ENCODE measurements at regions not wholly inside any gene's neighbourhood (a gene's known extent, or its start where the extent isn't known, plus 50 kb on each side); places are given as distances from the start of the nearest gene placed in this dataset.

DNA sequence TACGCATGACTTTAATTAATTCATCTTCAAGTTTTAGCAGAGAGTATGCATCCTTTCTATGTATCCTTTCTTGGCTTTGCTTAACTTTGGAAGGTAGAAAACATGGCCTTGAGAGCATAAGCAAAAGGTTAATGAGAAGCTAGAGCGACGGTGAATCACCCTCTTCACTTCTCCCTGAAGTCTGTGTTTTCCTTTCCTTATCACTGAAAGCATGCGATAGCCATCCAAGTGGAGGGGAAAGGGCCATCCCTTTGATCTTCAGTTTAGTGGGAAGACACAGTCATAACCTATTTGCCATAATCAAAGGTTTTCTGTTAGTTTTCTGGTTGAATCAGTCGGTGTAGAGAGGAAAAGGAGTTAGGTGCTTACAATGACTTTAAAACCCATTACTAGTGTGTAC lies 354.0 kb upstream of the ROBO2 start:
- H3K36me3 ChIP-seq = no peaks in the 10 kb centered on the region
- no peak for DNase-seq (ENCODE audit: low read depth in 1 of 2, low spot score in 1 of 2)
- TF ChIP-seq, protein P1, sequence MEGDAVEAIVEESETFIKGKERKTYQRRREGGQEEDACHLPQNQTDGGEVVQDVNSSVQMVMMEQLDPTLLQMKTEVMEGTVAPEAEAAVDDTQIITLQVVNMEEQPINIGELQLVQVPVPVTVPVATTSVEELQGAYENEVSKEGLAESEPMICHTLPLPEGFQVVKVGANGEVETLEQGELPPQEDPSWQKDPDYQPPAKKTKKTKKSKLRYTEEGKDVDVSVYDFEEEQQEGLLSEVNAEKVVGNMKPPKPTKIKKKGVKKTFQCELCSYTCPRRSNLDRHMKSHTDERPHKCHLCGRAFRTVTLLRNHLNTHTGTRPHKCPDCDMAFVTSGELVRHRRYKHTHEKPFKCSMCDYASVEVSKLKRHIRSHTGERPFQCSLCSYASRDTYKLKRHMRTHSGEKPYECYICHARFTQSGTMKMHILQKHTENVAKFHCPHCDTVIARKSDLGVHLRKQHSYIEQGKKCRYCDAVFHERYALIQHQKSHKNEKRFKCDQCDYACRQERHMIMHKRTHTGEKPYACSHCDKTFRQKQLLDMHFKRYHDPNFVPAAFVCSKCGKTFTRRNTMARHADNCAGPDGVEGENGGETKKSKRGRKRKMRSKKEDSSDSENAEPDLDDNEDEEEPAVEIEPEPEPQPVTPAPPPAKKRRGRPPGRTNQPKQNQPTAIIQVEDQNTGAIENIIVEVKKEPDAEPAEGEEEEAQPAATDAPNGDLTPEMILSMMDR (IDR thresholded peaks at IDR 0.05; ENCODE audit: low read depth, low read length) = no peak
- H3K4me3 ChIP-seq = no peak overlapping the region
- H3K27me3 ChIP-seq = no peaks in the 10 kb centered on the region
- no peak overlapping the region for H3K27ac ChIP-seq
- no peaks in the 10 kb centered on the region for H3K4me1 ChIP-seq (ENCODE audit: low read depth)
- no peaks in the 10 kb centered on the region for H3K9me3 ChIP-seq (ENCODE audit: low read depth)

DNA sequence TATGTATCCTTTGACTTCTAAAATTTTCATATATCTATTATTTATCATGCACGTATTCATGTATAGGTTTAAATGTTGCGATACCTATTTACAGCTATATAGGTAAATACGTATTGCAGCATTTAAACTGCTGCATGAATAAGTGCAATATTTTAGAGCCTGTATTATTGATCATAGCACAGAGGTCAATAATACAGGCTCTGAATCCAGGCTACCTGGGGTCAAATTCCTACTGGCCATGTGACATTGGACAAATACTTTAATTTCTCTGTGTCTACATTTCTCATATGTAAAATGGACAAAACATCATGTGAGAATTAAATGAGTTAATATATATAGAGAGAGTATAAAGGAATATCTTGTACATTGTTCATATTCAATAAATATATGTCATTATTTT lies 352.9 kb upstream of the ROBO2 start:
- TF ChIP-seq, protein P1 (IDR thresholded peaks at IDR 0.05; ENCODE audit: low read depth, low read length) = no peak
- H3K36me3 ChIP-seq = no peaks in the 10 kb centered on the region
- H3K4me3 ChIP-seq = no peak overlapping the region
- no peaks in the 10 kb centered on the region for H3K4me1 ChIP-seq (ENCODE audit: low read depth)
- DNase-seq (ENCODE audit: low read depth in 1 of 2, low spot score in 1 of 2) = no peak
- no peaks in the 10 kb centered on the region for H3K9me3 ChIP-seq (ENCODE audit: low read depth)
- H3K27ac ChIP-seq = no peak overlapping the region
- H3K27me3 ChIP-seq = no peaks in the 10 kb centered on the region

DNA sequence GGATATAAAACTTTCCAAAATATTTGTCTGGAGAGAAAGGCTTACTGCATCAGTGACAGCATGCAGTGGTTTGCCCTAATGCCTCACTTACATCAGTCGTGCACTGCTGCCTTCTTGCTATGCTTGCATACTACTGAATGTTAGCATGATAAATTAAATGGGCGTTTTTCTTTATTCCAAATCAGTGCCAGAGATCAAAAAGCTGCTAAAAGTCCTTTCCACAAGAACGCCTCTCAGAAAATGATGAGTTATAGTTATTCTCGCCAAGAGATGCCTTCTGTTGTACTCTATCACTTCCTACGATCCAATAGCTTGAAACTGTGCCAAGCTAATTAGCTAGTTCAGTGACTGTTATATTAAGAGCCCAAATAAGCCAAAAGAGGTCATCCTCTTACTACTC lies 345.8 kb upstream of the ROBO2 start:
- Histone ChIP-seq H3K27ac (no peak overlapping the region), H3K27me3 (no peaks in the 10 kb centered on the region), H3K9me3 (ENCODE audit: low read depth) (no peaks in the 10 kb centered on the region), H3K36me3 (no peaks in the 10 kb centered on the region), H3K4me1 (ENCODE audit: low read depth) (peaks cover 1% of the 10 kb centered on the region), H3K4me3 (no peak overlapping the region)
- no peak for DNase-seq (ENCODE audit: low read depth in 1 of 2, low spot score in 1 of 2)
- TF ChIP-seq, protein P1 (IDR thresholded peaks at IDR 0.05; ENCODE audit: low read depth, low read length) = no peak

DNA sequence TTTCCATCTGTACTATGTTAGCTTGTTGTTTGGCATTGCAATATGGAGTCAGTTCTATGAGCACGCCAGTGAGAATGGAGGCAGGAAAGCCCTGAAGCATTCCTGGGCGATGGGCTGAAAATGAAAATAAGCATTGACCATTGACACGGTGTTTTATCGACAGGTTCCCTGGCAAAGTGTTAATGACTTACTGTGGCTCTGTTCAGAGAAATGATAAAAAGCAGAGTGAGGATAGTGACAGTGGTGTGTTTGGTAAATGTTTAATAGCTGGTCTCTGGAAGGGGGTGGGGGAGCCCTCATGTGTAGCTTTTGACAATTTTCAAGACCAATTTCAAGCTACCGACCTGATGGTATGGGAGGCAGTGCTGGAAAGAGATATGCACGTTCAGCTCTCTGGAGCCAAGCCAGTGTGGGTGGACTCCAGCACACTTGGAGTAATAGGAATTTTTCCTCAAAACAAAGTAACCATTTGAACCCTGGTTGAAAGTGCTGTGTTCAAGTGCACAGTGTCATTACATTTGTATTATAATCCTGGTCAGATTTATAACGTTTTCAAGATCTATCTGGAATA lies 341.7 kb upstream of the ROBO2 start:
- Histone ChIP-seq H3K27ac (no peak overlapping the region), H3K4me3 (no peak overlapping the region), H3K27me3 (no peaks in the 10 kb centered on the region), H3K9me3 (ENCODE audit: low read depth) (no peaks in the 10 kb centered on the region), H3K36me3 (no peaks in the 10 kb centered on the region), H3K4me1 (ENCODE audit: low read depth) (peaks cover 5% of the 10 kb centered on the region)
- DNase-seq (ENCODE audit: low read depth in 1 of 2, low spot score in 1 of 2) = no peak
- TF ChIP-seq, protein P1 (IDR thresholded peaks at IDR 0.05; ENCODE audit: low read depth, low read length) = no peak

DNA sequence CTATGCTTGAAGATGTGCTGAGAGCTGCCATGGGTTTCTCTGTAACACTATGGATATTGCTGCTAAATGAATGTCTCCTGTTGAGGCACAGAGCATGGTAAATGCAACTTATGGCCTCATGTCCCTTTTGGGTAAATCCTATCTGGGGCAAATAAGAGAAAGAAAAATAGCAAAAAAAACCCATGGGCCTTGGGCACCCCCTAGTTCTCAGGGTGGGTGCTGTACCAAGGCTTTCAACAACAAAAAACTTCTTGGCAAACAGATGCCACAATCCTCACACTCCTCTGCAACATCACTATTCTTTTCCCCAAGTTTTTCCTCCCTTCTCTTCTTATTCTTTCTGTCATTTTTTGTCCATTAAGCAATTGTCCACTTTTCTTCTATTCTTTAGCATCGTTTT lies 340.1 kb upstream of the ROBO2 start:
- H3K36me3 ChIP-seq = no peaks in the 10 kb centered on the region
- H3K4me1 ChIP-seq (ENCODE audit: low read depth) = peaks cover 5% of the 10 kb centered on the region
- TF ChIP-seq, protein P1 (IDR thresholded peaks at IDR 0.05; ENCODE audit: low read depth, low read length) = no peak
- no peak overlapping the region for H3K27ac ChIP-seq
- H3K27me3 ChIP-seq = no peaks in the 10 kb centered on the region
- H3K4me3 ChIP-seq = no peak overlapping the region
- no peak for DNase-seq (ENCODE audit: low read depth in 1 of 2, low spot score in 1 of 2)
- no peaks in the 10 kb centered on the region for H3K9me3 ChIP-seq (ENCODE audit: low read depth)

DNA sequence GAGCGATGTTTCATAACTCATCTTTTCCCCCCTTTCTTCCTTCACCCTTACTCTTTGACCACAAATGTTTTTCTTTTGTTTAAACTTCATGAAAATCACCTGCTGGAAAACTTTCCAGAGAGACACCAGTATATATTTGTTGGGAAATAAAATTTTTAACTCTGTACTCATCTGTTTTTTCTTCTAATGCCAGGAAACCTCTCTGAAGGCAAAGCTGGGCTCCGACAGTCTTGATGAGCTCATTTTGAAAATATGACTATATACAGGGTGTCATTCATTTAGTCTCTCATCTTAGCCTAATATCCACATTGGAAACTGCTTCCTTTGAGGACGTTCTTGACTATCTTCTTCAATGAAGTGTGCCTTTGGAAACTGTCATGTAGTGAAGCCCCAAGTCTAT lies 339.6 kb upstream of the ROBO2 start:
- TF ChIP-seq, protein P1 (IDR thresholded peaks at IDR 0.05; ENCODE audit: low read depth, low read length) = no peak
- no peaks in the 10 kb centered on the region for H3K9me3 ChIP-seq (ENCODE audit: low read depth)
- no peak for DNase-seq (ENCODE audit: low read depth in 1 of 2, low spot score in 1 of 2)
- peaks cover 5% of the 10 kb centered on the region for H3K4me1 ChIP-seq (ENCODE audit: low read depth)
- H3K4me3 ChIP-seq = no peak overlapping the region
- H3K27me3 ChIP-seq = no peaks in the 10 kb centered on the region
- no peak overlapping the region for H3K27ac ChIP-seq
- H3K36me3 ChIP-seq = no peaks in the 10 kb centered on the region

Measured in cardiac muscle cell (in vitro differentiated cells and primary cell).